Limb (tissue), 2 donors: ENCODE measurements at regions not wholly inside any gene's neighbourhood (a gene's known extent, or its start where the extent isn't known, plus 50 kb on each side); places are given as distances from the start of the nearest gene placed in this dataset.
"Not testable (repeated sequence)": the region's sequence is repeated elsewhere in the genome, so short reads cannot be mapped to it uniquely, and the experiment has no call there.

ENCODE experiments used
- DNase-seq, 2 donors: peaks; one replicate each; pipeline ENCODE4 v3.0.0-alpha.2; 2016; ENCODE audit errors: extremely low spot score in 2 of 2

DNA sequence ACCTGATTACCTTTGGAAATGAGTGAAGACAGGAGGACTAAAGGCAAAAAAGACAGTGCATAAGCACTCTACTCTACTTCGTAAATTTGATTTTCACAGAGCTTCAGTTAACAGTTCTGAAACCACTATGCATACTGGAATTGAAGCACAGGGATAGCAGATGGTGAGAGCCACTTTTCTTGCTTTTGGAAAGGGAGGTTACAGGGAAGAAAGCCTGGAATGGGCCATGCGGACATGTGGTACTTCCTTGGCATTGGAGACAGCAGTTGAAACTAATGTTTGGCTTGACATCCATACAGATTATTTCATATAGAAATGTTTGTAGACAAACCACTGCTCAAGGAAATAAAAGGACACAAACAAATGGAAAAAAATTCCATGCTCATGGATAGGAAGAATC, 585.6 kb upstream of the RAB6C start:
- no peak for DNase-seq

DNA sequence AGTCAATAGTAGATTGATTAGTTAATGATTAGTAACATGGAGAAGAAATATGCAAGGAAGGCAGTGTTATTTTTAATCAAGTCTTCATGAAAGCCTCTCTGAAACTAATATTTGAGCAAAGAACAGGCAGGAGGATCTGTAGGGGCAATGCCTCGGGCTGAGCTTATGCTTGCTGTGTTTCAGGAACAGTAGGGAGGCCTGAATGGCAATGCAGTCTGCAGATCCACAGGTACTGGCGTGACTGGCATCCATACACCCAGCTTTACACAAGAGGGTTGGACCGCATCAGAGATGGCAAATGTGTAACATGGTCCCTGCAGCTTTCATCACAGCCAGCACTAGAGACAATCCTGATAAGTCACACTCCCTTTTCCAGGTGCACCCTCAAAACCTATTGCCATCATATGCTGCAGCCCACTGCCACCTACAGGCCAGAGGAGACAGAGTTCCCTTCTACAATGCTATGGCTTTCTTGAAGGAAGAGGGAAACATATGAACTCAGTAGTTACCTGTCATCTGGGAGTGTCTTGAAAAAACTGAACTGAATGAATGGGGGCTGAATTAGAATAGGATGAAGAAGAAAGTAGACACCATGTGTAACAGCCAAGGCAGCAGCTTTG, 582.4 kb upstream of the RAB6C start:
- peak; percentile 42 to 65 for DNase-seq

DNA sequence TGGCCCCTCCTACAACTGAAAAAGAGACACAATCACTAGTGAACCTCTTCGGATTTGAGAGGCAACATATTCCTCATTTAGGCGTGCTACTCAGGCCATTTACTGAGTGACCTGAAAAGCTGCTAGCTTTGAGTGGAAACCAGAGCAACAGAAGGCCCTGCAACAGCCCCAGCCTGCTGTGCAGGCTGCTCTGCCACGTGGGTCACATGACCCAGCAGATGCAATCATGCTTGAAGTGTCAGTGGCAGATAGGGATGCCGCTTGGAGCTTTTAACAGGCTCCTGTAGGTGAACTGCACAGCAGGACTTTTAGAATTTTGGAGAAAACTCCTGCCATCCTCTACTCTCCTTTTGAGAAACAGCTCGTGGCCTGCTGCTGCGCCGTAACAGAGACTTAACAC, 578.6 kb upstream of the RAB6C start:
- DNase-seq = no peak

DNA sequence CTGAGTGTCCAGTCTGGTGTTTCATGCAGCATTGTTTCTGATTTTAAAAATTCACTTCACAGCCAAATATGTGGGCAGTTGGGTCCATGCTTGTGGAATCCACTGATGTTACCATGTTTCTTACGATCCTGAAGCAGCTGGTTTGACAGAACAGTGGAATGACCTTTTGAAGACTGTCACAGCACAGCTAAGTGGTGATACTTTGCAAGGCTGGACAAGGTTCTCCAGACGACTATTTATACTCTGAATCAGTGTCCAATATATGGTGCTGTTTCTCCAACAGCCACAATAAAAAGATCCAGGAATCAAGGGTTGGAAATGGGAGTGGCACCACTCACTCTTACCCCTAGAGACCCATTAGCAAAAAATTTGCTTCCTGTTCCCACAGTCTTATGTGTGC, 577.4 kb upstream of the RAB6C start:
- DNase-seq = no peak

DNA sequence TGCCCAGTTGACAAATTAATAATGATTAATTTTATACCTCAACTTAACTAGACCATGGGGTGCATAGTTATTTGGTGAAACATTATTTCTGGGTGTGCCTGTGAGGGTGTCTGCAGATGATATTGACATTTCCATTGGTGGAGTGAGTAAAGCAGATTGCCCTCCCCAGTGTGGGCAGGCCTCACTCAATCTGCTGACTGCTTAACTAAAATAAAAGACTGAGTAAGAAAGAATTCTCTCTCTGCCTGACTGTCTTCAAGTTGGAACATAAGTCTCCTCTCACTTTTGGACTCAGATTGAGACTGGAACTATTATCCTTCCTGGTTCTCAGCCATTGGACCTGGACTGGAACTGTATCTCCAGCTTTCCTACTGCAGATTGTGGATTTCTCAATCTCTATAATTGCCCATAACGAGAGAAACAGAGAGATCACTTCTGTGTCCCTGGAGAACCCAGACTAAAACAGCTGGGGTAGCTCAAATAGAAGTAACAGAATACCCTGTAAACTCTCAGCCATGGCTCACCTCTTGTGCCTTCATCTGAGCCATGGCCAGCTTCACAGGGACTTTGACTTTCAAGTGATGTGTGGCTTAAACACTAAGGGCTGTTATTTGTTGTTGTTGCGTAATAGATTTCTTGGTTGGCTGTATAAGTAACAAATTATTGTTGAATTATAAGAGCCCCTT, 575.3 kb upstream of the RAB6C start:
- no peak for DNase-seq

DNA sequence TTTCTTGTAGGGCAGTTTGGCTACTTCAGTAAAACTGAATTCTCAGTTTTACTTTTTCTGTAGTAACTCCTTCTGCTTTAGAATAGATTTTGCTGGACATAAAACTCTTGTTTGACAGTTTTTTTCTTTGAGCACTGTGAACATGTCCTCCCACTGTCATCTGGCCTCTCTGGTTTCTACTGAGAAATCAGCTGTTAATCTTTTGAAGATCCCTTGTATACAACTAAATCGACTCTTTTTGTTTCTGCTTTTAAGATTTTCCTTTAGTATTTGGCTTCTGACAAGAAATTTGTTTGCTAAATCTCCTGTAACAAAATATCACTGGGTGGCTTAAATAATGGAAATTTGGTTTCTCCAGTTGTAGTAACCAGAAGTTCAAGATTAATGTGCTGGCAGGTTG, 570.9 kb upstream of the RAB6C start:
- no peak for DNase-seq

DNA sequence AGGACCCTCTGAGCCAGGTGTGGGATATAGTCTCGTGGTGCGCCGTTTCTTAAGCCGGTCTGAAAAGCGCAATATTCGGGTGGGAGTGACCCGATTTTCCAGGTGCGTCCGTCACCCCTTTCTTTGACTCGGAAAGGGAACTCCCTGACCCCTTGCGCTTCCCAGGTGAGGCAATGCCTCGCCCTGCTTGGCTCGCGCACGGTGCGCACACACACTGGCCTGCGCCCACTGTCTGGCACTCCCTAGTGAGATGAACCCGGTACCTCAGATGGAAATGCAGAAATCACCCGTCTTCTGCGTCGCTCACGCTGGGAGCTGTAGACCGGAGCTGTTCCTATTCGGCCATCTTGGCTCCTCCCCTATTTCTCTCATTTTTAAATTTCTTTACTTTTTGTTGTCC, 562.4 kb upstream of the RAB6C start:
- DNase-seq = not testable (repeated sequence)

DNA sequence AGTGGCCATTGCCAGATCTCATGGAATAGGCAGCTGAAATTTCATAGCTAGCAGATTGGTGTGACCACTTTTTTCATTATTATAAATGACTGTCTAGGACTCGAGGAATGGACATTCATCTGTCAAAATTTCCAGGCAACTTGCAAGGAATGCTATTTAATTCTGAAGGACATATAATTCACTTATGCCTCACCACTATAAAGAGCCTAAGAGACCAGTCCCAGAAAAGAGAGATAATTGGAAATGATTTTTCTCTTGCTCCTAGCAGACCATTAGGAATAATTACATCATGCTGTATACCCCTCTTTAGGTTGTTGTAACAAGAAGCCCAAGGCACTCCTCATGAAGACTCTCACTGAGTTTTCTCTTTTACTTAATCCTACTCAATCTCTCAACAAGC, 557.4 kb upstream of the RAB6C start:
- no peak for DNase-seq

DNA sequence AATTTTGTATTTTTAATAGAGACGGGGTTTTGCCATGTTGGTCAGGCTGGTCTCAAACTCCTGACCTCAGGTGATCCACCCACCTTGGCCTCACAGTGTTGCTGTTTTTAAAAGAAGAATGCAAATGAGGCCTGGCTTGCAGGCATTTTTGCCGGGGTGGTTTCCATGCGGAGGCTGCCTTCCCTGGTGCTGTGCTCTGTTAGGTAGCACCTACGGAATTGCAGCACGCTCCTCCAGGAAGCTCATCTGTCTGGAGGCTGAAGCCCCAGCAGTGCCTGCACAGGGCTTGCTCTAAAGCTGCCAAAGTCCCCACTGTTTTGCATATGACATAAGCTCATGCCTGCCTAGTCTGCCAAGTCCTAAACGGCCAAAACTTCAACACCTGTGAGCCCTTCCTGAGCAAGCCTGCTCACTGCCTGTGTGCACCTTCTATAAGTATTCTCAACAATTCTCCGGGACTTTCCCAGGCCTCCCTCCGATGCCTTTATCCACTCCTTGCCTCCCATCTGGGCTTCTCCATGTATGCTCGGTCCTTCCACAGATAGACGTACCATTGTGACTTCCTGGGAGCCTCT, 551.3 kb upstream of the RAB6C start:
- no peak for DNase-seq

DNA sequence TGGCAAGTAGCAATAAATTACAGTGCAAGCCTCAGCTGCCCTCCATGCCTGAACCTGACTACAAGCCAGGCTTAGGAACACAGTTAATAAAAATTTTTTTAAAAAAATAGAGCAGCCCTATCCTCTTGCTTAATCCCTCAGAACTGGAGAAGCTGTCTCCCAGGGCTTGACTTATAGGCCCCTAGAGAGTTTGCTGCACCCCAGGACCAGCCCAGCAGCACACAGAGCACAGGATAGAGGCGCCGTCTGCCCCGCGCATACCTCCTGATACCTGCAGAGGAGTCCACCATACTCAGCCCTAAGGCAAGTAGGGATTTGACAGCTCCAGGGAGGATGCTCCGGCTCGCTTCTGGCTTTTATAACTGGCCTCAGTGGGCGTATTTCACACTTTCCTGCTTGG, 548.6 kb upstream of the RAB6C start:
- no peak for DNase-seq

DNA sequence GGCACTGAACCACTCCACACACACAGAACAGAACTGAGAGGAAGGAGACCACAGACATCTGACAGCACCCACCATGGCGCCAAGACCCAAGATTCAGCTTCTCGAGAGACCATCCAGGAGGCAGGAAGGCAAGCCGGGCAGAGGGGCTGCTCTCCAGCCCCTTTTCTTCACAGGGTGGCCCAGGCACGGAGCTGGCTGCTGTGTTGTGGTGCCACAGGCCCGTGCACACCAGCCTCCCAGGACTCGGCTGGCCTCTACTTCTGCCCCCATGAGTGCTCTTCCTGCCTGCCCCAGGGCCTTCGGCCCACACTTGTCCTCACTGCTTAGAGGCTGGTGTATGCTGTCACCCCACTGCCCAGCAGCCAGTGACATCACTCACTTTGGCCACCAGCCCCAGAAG, 547.6 kb upstream of the RAB6C start:
- DNase-seq = no peak

DNA sequence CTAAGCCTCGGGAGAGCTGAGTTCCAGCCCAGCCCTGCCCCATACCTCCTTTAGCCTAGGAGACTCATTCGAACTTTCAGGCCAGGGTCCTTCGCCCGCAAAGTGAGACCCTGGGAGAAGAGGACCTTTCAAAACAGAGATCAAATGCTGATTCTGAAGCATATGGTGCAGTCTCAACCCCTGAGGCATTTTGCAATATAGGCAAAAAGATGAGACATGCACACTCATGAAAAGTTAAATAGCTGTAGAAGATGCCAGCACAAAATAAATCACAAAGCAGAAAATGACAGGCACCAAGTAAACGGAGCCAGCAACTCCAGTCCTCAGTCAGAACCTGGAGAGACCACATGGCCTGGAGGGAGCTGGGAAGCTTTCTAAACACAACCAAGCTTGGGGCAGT, 542.7 kb upstream of the RAB6C start:
- DNase-seq = no peak

DNA sequence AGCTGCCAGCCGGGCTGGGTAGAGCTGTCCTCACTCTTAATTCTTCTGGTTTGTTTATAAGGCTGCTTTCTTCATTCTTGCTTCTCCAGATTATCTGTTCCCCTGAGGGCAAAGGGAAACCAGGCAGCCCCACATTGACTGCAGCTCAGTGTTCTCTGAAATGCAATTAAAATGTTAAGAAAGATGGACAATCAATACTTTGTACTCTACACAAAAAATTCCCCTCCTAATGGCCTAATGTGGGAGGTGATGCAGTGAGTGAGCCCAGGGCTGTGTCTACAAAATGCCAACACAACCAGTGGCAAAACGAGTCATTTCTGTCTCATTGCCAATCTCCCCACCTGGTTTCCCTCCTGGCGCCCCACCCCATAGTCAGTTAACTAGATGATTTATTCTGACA, 541.7 kb upstream of the RAB6C start:
- DNase-seq = no peak

DNA sequence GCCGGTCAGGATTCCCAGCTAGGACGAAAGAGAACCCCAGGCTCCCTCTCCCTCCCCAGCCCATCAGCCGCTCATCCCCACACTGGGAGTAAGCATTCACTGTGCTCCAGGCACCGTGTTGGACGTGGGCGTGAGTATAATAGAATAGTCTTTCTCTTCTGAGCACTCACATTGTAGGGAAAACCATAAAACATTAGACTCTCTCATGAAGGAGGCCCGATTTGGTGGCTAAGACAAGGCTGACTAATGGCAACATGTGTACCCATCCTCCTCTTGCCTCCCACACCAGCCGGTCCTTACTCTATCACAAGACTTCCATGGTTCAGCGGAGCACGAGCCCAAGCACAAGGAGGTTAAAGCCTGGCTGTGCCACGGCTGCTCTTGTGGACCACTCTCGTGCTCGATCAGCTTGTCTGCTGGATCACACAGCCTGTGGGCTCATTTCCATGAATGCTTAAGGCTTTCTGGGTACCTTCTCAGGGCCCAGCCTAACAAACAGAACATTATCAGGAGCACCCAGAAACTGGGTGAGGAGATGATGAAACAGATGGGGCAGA, 540.9 kb upstream of the RAB6C start:
- DNase-seq = no peak

DNA sequence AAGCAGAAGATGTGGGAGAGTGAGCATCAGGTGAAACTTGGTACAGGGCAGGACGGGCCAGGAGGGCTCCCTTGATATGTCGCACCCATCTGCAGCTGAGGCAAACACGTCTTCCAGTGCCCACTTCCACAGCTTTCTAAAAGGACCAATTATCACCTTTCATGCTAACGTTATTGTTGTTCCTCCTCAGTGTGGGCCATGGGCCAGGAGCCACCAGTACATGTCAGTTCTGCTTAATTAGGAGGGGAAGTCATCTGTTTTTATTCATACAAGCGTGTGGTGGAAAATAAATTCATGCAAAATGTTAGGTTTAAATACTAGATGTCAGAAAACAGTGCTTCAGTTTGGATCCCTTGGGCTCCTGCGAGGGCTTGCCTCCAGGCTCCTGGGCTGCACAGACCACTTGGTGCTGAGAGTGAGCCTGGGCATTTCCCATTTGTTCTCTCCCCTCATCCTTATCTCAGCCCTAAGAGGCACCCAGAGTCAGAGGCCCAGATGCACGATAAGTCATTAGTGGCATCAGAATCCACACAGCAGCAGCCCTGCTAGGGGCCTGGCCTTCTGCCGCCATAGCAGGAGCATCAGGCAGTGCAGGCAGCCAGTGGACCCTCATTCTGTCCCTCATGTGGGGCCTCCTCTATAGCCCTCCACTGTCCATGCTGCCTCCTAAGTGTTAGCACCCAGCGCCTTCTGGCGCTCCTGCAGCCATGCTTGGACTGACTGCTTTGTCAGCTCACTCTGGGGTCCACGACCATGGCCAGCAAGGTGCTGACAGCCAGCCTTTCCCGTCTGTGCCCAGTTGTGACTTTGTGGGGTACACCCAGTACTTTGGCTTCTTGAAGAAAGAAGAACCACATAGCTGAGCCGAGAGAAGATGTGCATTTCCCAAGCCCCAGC, 539.8 kb upstream of the RAB6C start:
- DNase-seq = no peak

DNA sequence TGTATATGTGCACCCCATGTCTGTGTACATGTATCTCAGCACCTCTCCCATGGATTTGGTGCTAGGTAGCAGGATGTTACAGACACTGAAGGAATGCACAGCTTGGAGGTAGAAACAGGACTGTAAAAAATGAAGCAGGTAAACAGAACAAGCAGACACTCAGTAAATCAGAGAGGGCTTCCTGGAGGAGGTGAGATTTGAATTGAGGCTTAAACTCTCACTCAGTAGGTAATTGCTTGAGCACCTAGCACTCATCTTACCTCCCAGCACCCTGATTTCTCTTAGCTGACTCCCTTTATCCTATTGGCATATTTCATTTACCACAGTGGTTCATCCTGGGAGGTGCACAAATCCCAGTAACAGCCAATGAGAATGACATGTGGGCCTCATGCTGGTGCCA, 537.9 kb upstream of the RAB6C start:
- DNase-seq = no peak

DNA sequence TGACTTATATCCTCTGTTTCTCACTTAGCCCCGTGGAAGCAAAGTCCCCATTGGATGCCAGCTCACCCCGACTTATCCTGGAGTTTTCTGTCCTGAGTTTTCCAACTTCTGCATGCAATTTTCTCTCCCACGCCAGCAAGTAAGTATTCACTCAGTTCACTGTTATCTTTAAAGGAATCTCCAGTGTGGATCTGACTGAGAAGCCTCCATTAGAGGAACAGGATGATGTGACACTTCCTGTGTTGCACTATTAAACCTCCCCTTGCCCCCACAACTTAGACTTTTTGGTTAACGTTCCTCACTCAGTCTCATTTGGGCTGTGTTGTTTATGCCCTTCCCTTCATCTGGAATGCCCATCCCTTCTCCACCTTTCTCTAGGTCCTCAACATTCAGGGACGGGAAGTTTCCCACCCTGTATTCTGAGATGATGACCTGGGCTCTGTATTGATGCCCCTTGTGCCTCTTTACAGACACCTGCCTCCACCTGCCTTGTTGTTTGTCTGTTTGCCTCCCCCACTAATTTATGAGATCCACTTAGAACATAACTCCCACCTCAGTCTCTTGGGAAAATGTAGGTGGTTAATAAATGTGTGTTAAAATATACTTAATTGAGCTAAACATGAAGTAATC, 536.1 kb upstream of the RAB6C start:
- DNase-seq = no peak

DNA sequence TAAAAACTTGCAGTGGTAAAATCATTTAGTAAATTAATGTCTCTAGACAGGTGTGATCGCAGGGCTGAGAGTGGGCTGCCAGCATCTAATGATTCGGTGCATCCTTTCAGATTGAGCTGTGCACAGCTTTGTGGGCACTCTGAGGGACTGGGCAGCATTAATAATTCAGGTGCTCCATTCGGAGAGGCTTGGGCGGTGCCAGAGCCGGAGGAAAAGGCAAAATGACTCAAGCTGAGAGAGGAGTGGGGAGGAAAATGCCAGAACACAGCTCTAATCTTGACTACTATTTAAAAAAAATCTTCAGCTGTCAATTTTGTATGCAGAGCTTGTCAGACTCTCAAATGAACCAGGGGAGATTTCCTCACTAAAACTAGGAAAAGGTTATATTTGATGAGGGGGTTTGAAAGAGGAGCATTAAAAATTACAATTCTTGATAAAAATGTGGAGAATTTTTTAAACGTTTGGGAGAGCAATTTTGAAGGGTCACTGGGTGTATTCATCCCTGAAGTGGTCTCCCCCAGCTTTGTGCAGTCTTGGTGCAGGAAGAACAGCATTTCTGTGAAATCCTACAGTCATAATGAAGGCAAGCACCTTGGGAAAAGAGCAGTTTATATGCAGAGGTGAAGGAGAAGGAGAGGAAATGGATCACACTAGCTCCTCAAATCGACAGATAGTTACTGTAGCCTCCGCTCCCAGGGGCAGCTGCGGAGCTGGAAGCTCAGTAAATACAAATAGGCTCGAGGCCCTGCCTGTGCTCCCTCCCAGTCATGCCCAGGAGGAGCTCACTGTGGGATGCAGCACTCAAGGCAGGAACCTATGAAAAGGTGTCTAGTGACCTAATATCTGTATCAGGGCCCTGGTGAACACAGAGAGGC, 535.4 kb upstream of the RAB6C start:
- DNase-seq = no peak

DNA sequence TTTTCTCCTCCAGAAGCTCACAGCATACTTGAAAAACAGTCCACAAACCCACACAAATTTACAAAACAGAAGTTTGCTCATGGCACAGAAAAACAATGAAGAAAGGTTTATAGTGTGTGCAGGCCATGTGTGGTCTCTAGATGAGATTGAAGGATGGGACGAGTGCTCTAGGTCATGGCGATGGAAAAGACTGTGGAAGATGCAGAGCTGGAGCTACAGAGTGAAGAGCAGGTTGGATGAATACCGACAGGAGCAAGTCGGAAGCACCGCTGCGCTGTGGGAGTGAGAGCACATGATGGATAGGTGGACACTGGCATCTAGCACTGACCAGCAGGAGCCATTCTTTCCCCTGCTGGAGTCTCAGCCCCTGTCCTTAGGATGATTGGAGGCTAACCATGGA, 534.7 kb upstream of the RAB6C start:
- no peak for DNase-seq

DNA sequence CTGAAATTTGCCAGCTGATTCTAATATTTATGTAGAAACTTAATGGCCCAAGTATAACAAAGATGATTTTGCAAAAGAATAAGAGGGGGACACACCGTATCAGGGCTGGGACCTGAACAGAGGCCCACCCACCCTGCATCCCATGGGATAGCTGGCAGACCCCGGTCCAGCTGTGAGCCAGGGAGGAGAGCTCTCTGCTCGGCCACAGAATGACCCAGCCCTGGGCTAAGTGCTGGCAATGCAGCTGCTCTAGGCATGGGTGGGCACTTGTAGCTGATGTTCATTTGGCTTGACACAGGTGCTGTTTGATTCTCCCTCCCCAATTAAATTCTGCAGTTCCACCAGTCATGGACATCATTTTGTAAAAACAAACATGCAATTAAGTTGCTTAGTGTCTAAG, 522.8 kb upstream of the RAB6C start:
- no peak for DNase-seq
